SK-N-SH treated with all-trans-retinoic acid at 6 μM for 48 hours (cell line): ENCODE measurements at regions not wholly inside any gene's neighbourhood (a gene's known extent, or its start where the extent isn't known, plus 50 kb on each side); places are given as distances from the start of the nearest gene placed in this dataset.

Experiments used
- ATAC-seq: fragments of 200-7000 bp; cut with Tn5 transposase; 3 replicates; pipeline ENCODE4 v1.9.1; 2020; ENCODE audit warnings: mild to moderate bottlenecking, moderate library complexity
- ARNTL ChIP-seq: fragments of 450-650 bp; formaldehyde crosslinking; IDR thresholded peaks from 2 replicates; pipeline ENCODE4 v1.5.0; 2020; ENCODE audit warnings: low read depth, mild to moderate bottlenecking, moderate library complexity, borderline replicate concordance
- BACH2 ChIP-seq: fragments of 250-450 bp; sonication (Bioruptor Pico); IDR thresholded peaks from 2 replicates; pipeline ENCODE4 v1.9.0; 2021; ENCODE audit warnings: mild to moderate bottlenecking, borderline replicate concordance
- GLIS3 ChIP-seq: fragments of 250-450 bp; sonication (Bioruptor Pico); IDR thresholded peaks from 2 replicates; pipeline ENCODE4 v1.5.0; 2020; ENCODE audit warnings: mild to moderate bottlenecking, moderate library complexity
- ISL1 ChIP-seq: fragments of 250-450 bp; sonication (Bioruptor Pico); IDR thresholded peaks from 2 replicates; pipeline ENCODE4 v2.1.2; 2022; ENCODE audit warnings: mild to moderate bottlenecking, moderate library complexity
- OSR1 ChIP-seq: fragments of 250-450 bp; sonication (Bioruptor Pico); IDR thresholded peaks from 2 replicates; pipeline ENCODE4 v1.8.0; 2022; ENCODE audit warnings: moderate library complexity, mild to moderate bottlenecking, inconsistent platforms
- PATZ1 ChIP-seq: fragments of 250-450 bp; sonication (Bioruptor Pico); IDR thresholded peaks from 2 replicates; pipeline ENCODE4 v1.8.0; 2020; ENCODE audit warnings: mild to moderate bottlenecking, moderate library complexity, borderline replicate concordance
- POU6F1 ChIP-seq: fragments of 250-450 bp; sonication (Bioruptor Pico); IDR thresholded peaks from 2 replicates; pipeline ENCODE4 v1.8.0; 2021; ENCODE audit warnings: low read depth, mild to moderate bottlenecking, moderate library complexity, borderline replicate concordance
- RARB ChIP-seq: fragments of 250-450 bp; sonication (Bioruptor Pico); IDR thresholded peaks from 2 replicates; pipeline ENCODE4 v1.8.0; 2021; ENCODE audit warnings: mild to moderate bottlenecking, moderate library complexity
- SNAI2 ChIP-seq: fragments of 250-450 bp; sonication (Bioruptor Pico); IDR thresholded peaks from 2 replicates; pipeline ENCODE4 v1.5.0; 2020; ENCODE audit warnings: mild to moderate bottlenecking, moderate library complexity
- TCF4 ChIP-seq: fragments of 250-450 bp; sonication (Bioruptor Pico); IDR thresholded peaks from 2 replicates; pipeline ENCODE4 v1.8.0; 2021; ENCODE audit warnings: mild to moderate bottlenecking, moderate library complexity, borderline replicate concordance
- ZC3H10 ChIP-seq: fragments of 250-450 bp; sonication (Bioruptor Pico); IDR thresholded peaks from 2 replicates; pipeline ENCODE4 v1.5.1; 2021; ENCODE audit warnings: mild to moderate bottlenecking, moderate library complexity
- ZFP30 ChIP-seq: fragments of 450-650 bp; formaldehyde crosslinking; IDR thresholded peaks from 2 replicates; pipeline ENCODE4 v1.5.0; 2022; ENCODE audit warnings: mild to moderate bottlenecking, moderate library complexity
- ZNF70 ChIP-seq: fragments of 450-650 bp; formaldehyde crosslinking; IDR thresholded peaks from 2 replicates; pipeline ENCODE4 v1.5.0; 2020; ENCODE audit warnings: mild to moderate bottlenecking, moderate library complexity
- ZNF8 ChIP-seq: fragments of 450-650 bp; formaldehyde crosslinking; IDR thresholded peaks from 2 replicates; pipeline ENCODE4 v1.5.0; 2020; ENCODE audit warnings: mild to moderate bottlenecking, moderate library complexity
- TF ChIP-seq, protein P1 (sequence below): fragments of 250-450 bp; sonication (Bioruptor Pico); IDR thresholded peaks from 2 replicates; pipeline ENCODE4 v1.5.1; 2020; ENCODE audit warnings: low read depth, mild to moderate bottlenecking, moderate library complexity
- TF ChIP-seq, protein P2 (sequence below): fragments of 250-450 bp; sonication (Bioruptor Pico); IDR thresholded peaks from 2 replicates; pipeline ENCODE4 v1.5.0; 2020; ENCODE audit warnings: mild to moderate bottlenecking, moderate library complexity
- TF ChIP-seq, protein P3 (sequence below): fragments of 250-450 bp; sonication (Bioruptor Pico); IDR thresholded peaks from 2 replicates; pipeline ENCODE4 v1.5.1; 2021; ENCODE audit warnings: mild to moderate bottlenecking, moderate library complexity

DNA sequence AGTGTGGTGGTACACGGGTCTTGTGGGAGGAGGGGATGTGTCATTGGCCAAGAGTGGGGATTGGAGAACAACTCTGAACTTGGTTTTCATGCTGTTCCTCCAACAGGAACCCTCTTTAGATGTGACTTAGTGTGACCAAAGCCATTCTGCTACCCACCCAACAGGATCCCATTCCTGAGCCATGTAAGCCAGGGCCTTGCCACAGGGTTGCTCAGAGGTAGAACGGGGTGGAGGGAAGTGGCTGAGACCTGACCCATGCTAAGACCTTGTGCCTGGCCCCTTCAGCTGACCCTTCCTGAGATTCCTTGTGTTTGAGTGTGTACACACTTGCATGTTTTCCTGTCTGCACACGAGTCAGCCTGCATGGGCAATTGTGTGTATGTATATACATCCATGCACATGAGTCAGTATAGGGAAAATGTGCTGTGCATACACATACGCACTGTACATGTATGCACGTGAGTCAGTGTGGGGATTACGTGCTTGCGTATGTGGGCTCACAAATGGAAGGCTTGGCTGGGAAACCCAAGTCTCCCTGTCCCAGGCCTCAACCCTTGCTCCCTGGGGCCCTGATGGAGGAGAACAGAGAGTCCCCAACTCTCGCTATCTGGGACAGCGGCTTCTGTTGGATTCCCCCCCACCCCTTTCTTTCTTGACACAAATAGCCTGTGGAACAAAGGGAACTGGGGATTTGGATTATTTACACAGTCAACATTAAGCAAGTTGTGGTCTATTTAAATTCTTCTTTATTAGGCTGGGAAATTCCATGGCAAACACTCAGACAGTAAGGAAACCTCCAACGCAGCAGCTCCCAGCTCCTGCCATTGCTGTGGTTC, 339.8 kb downstream of the DYSF start:
- ATAC-seq, result no peak
- TF ChIP-seq TCF4 (CRISPR knock-in tag) (no peak), POU6F1 (no peak), ZFP30 (no peak), ARNTL (CRISPR knock-in tag) (no peak), SNAI2 (CRISPR knock-in tag) (no peak), GLIS3 (CRISPR knock-in tag) (no peak), ZC3H10 (CRISPR knock-in tag) (no peak), OSR1 (CRISPR knock-in tag) (no peak), PATZ1 (CRISPR knock-in tag) (no peak), ZNF70 (CRISPR knock-in tag) (no peak)
- TF ChIP-seq, protein P1, sequence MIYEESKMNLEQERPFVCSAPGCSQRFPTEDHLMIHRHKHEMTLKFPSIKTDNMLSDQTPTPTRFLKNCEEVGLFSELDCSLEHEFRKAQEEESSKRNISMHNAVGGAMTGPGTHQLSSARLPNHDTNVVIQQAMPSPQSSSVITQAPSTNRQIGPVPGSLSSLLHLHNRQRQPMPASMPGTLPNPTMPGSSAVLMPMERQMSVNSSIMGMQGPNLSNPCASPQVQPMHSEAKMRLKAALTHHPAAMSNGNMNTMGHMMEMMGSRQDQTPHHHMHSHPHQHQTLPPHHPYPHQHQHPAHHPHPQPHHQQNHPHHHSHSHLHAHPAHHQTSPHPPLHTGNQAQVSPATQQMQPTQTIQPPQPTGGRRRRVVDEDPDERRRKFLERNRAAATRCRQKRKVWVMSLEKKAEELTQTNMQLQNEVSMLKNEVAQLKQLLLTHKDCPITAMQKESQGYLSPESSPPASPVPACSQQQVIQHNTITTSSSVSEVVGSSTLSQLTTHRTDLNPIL (CRISPR knock-in tag), result no peak
- TF ChIP-seq, protein P2, sequence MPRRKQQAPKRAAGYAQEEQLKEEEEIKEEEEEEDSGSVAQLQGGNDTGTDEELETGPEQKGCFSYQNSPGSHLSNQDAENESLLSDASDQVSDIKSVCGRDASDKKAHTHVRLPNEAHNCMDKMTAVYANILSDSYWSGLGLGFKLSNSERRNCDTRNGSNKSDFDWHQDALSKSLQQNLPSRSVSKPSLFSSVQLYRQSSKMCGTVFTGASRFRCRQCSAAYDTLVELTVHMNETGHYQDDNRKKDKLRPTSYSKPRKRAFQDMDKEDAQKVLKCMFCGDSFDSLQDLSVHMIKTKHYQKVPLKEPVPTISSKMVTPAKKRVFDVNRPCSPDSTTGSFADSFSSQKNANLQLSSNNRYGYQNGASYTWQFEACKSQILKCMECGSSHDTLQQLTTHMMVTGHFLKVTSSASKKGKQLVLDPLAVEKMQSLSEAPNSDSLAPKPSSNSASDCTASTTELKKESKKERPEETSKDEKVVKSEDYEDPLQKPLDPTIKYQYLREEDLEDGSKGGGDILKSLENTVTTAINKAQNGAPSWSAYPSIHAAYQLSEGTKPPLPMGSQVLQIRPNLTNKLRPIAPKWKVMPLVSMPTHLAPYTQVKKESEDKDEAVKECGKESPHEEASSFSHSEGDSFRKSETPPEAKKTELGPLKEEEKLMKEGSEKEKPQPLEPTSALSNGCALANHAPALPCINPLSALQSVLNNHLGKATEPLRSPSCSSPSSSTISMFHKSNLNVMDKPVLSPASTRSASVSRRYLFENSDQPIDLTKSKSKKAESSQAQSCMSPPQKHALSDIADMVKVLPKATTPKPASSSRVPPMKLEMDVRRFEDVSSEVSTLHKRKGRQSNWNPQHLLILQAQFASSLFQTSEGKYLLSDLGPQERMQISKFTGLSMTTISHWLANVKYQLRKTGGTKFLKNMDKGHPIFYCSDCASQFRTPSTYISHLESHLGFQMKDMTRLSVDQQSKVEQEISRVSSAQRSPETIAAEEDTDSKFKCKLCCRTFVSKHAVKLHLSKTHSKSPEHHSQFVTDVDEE (CRISPR knock-in tag), result no peak
- TF ChIP-seq, protein P3, sequence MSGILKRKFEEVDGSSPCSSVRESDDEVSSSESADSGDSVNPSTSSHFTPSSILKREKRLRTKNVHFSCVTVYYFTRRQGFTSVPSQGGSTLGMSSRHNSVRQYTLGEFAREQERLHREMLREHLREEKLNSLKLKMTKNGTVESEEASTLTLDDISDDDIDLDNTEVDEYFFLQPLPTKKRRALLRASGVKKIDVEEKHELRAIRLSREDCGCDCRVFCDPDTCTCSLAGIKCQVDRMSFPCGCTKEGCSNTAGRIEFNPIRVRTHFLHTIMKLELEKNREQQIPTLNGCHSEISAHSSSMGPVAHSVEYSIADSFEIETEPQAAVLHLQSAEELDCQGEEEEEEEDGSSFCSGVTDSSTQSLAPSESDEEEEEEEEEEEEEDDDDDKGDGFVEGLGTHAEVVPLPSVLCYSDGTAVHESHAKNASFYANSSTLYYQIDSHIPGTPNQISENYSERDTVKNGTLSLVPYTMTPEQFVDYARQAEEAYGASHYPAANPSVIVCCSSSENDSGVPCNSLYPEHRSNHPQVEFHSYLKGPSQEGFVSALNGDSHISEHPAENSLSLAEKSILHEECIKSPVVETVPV, result no peak
- TF ChIP-seq, all 23 proteins: peak for 0

- no peak for ATAC-seq
- TF ChIP-seq, protein P2 (CRISPR knock-in tag), result no peak
Observed at GRCh38 chr2:71791501-71792135, 338.3 kb downstream of the DYSF start.

DNA sequence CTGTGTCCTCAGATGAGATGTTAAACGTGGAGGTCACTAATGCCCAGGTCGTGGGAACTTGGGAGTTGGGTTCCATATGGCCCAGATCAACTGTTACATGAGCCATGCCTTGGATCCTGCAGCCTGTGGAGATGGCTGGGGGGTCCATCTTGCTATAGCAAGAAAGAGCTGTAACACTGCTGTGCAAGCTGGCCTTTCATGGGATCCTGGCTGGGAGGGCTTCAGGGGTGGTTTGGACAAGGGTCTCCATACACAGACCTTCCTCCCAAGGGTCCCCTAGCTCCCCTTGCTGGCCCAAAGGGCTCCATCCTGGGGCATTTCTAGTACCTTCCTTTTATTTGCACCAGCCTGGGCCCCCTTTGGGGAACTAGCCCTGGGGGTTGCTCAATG, 337.7 kb downstream of the DYSF start:
- no peak for TF ChIP-seq ISL1 (CRISPR knock-in tag)
- no peak for TF ChIP-seq RARB (CRISPR knock-in tag)
- TF ChIP-seq ARNTL (CRISPR knock-in tag), result no peak
- no peak for TF ChIP-seq ZC3H10 (CRISPR knock-in tag)
- TF ChIP-seq TCF4 (CRISPR knock-in tag), result no peak
- TF ChIP-seq, protein P3, result no peak
- no peak for TF ChIP-seq ZNF8 (CRISPR knock-in tag)
- TF ChIP-seq BACH2 (CRISPR knock-in tag), result no peak
- TF ChIP-seq ZNF70 (CRISPR knock-in tag), result no peak

More for the DNA sequence above, 337.7 kb downstream of the DYSF start:
- ATAC-seq, result no peak
